Rectal smooth muscle tissue (tissue), 1 donor: ENCODE measurements at regions not wholly inside any gene's neighbourhood (a gene's known extent, or its start where the extent isn't known, plus 50 kb on each side); places are given as distances from the start of the nearest gene placed in this dataset.

Source experiments
- H3K27ac ChIP-seq: one replicate; pipeline ENCODE4 v1.7.0; 2013; ENCODE audit warnings: low read depth, low read length, inconsistent platforms
- H3K27me3 ChIP-seq: one replicate; pipeline ENCODE4 v1.7.0; 2013; ENCODE audit warnings: low read length; ENCODE audit not compliant: control insufficient read depth, insufficient read depth
- H3K36me3 ChIP-seq: one replicate; pipeline ENCODE4 v1.7.0; 2013; ENCODE audit warnings: low read length; ENCODE audit not compliant: control insufficient read depth, insufficient read depth
- H3K4me1 ChIP-seq: one replicate; pipeline ENCODE4 v1.7.0; 2013; ENCODE audit warnings: low read length; ENCODE audit not compliant: control insufficient read depth, insufficient read depth
- H3K4me3 ChIP-seq: one replicate; pipeline ENCODE4 v1.7.0; 2013; ENCODE audit warnings: low read length
- H3K9ac ChIP-seq: one replicate; pipeline ENCODE4 v1.7.0; 2013; ENCODE audit warnings: low read length

DNA sequence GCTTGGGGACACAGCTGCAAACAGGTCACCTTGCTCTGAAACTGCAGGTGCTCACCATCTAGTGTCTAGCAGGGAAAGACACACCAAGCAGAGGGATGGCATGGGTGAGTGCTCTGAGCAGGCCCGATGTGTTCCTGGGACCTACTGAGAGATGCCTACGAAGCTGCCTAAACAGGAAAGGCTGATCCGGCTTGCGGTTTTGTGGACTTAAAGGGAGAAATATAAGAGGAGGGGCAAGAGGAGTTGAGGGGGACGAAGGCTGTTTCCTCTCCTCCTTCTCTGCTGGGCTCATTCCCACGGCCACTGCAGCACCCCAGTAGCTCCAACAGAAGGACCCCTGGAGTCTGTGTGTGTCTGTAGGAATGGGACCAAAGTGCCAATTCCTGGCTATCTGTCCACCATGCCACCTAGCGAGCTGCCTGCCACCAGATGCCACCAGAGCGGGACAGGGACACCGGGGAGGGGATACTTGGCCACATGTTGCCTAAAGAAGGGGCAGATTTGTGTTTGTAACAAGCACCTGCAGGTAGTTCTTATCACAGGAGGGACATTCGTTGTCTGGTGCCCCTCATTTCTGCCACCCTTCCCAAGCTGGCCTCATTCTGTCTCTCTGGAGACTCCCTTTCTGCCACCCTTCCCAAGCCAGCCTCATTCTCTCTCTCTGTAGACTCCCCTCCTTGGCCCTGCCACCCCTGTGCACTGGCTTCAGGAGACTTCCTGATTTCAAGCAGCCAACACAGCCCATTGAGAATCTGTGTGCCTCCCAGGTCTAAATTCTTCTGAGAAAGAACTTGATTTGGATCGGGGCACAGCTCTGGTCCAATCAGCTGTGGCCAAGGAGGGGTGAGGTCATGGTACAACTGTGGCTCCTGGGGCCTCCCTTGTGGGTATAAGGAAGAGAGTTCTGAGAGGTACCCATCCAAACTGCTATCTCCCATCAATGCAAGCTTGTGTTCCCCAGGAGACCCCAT, 221.8 kb downstream of the ANKRD60 start:
- Histone ChIP-seq H3K4me1 (no peaks in the 10 kb centered on the region), H3K27me3 (no peaks in the 10 kb centered on the region), H3K9ac (no peak overlapping the region), H3K36me3 (no peaks in the 10 kb centered on the region), H3K4me3 (no peak overlapping the region), H3K27ac (no peak overlapping the region)

DNA sequence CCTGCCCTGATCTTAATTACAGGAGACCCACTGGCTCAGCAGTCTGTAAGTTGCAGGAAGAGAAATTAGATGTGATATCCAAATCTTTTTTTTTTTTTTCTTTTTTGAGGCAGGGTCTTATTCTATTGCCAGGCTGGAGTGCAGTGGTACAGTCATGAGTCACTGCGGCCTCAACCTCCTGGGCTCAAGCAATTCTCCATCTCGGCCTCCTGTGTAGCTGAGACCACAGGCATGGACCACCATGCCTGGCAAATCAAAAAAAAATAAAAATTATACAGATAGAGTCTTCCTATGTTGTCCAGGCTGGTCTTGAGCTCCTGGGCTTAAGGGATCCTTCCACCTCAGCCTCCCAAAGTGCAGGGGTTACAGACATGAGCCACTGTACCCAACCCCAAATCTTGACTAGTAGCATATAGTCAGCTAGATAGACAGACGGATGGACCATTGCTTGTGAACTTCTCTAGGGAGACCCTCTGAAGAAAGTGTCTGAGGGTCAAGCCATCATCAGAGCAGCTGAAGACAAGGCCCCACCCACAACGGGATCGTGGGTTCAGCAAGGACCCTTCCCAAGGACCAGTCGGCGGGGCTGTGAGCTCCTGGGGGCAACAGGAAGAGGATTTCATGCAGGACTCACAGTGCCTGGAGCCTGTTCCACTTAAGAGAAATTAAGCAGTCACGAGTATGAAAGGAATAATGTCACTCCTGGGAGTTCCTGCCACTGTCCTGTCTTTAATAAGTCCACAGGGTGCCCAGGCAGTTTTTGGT, 222.7 kb downstream of the ANKRD60 start:
- no peak overlapping the region for H3K9ac ChIP-seq

DNA sequence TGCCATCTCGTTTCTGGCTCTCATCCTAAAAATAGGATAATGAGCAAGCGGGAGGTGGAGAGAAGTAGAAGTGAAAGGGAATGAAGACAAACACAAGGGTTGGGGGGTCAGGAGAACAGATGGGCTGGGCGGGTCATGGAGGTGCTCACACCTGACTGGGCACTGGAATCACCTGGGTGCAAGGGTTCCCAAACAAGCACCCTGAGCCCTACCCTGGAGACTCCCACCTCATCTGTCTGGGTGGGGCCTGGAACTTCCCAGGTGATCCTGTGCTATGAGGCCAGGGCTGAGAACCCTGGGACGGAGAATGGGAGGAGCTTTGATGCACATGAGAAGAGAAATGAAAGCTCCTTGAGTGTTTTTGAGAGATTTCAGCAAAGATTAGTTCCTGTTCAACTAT, 223.6 kb downstream of the ANKRD60 start:
- Histone ChIP-seq H3K4me1 (no peaks in the 10 kb centered on the region), H3K27ac (no peak overlapping the region), H3K36me3 (no peaks in the 10 kb centered on the region), H3K27me3 (no peaks in the 10 kb centered on the region), H3K9ac (no peak overlapping the region), H3K4me3 (no peak overlapping the region)

More for the DNA sequence above, 222.7 kb downstream of the ANKRD60 start:
- Histone ChIP-seq H3K4me3 (no peak overlapping the region), H3K27me3 (no peaks in the 10 kb centered on the region), H3K27ac (no peak overlapping the region), H3K36me3 (no peaks in the 10 kb centered on the region), H3K4me1 (no peaks in the 10 kb centered on the region)

DNA sequence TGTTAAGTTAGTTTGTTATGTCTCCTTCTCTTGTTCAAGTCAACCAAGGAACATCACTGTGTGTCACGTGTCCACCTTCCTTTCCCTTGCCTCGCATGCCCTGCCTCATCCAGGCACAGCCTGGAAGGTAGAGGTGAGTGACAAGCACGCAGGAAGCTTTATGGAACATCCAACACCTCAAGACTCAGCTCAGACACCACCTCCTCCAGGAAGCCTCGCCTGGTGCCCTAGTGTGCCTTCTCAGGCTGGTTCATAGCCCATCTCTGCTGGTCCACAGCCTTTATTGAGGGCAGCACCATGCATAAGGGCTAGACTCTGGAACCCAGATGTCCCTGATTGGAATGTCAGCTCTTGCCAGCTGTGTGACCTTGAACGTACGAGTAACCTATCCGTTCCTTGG, 224.3 kb downstream of the ANKRD60 start:
- no peak overlapping the region for H3K27ac ChIP-seq
- H3K27me3 ChIP-seq = no peaks in the 10 kb centered on the region
- no peaks in the 10 kb centered on the region for H3K36me3 ChIP-seq
- H3K4me1 ChIP-seq = no peaks in the 10 kb centered on the region
- no peak overlapping the region for H3K4me3 ChIP-seq
- no peak overlapping the region for H3K9ac ChIP-seq

DNA sequence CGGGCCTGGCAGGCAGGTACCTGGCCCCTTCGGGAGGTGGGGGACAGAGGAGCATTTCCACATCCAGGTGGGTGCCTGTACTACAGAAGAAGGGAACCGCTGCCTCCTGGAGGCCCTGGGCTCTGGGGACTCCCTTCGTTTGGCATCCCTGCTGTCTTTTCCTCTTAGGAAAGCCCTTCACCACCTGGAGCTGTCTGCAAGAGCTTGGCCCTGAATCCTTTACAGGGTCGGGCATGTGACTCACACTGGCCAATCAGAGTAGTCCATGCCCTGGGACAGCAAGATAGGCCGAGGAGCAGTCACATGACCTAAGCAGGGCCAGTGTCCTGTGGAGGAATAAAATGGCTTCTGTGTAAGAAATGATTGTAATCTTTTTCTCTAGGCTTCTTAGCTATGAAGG, 224.9 kb downstream of the ANKRD60 start:
- Histone ChIP-seq H3K27me3 (no peaks in the 10 kb centered on the region), H3K4me1 (no peaks in the 10 kb centered on the region), H3K4me3 (no peak overlapping the region), H3K36me3 (no peaks in the 10 kb centered on the region), H3K27ac (no peak overlapping the region), H3K9ac (no peak overlapping the region)

DNA sequence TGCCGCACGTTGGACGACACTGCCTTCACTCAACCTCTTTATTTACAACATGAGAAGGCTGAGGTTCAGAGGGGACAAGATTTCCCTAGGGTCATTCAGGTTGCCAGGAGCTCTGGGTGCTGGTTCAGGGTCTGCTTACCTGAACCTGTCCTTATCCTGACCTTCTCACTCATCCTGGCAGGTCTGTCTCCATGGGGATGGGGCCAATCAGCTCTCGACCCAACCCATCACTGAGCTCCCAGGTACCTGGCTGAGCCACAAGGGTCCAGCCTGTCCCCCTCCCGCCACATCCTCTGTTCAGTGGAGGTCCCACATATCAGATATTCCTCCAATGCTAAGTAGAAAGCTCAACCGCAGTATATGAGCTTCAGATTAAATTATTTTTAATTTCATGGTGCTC, 225.6 kb downstream of the ANKRD60 start:
- no peaks in the 10 kb centered on the region for H3K27me3 ChIP-seq
- H3K36me3 ChIP-seq = no peaks in the 10 kb centered on the region
- H3K4me1 ChIP-seq = no peaks in the 10 kb centered on the region
- no peak overlapping the region for H3K9ac ChIP-seq
- H3K27ac ChIP-seq = no peak overlapping the region
- no peak overlapping the region for H3K4me3 ChIP-seq

DNA sequence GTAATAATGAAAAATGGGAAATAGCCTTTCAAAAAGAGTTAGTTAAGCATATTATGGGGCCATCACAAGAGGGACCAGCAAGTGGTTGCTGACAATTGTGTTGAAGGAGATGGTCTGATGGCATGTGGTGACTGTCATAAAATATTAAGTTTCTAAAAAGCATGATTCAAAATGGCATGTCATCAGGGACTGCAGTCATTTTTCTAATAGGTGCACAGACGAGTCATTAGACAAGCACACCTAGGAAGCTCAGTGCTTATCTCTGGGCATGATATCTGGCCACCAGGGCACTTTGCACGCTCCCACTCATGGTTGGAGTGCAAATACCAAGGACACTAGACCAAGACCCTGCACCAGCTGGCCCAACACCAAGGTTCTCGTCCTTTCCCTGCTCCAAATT, 226.5 kb downstream of the ANKRD60 start:
- Histone ChIP-seq H3K27ac (no peak overlapping the region), H3K27me3 (no peaks in the 10 kb centered on the region), H3K4me1 (no peaks in the 10 kb centered on the region), H3K4me3 (no peak overlapping the region), H3K9ac (no peak overlapping the region), H3K36me3 (no peaks in the 10 kb centered on the region)

DNA sequence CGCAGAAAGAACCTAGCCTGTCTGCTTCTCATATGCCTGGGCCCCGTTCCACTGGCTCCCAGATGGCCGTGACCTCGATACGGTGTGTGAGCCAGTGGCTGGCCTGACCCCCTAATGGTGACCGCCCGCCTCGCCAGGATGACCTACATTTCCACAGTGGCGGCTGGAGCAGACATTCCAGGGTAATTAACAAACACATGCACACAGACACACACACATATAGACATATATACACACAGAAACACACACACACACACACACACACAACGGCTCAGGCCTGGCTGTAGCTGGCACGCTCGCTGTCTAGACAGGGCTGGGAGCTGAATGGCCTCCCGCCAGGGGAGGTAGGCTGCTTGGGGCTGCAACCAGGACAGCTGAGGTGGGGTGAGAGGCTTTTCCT, 227.1 kb downstream of the ANKRD60 start:
- H3K4me3 ChIP-seq = no peak overlapping the region
- H3K36me3 ChIP-seq = no peaks in the 10 kb centered on the region
- no peak overlapping the region for H3K9ac ChIP-seq
- no peaks in the 10 kb centered on the region for H3K4me1 ChIP-seq
- no peaks in the 10 kb centered on the region for H3K27me3 ChIP-seq
- no peak overlapping the region for H3K27ac ChIP-seq

DNA sequence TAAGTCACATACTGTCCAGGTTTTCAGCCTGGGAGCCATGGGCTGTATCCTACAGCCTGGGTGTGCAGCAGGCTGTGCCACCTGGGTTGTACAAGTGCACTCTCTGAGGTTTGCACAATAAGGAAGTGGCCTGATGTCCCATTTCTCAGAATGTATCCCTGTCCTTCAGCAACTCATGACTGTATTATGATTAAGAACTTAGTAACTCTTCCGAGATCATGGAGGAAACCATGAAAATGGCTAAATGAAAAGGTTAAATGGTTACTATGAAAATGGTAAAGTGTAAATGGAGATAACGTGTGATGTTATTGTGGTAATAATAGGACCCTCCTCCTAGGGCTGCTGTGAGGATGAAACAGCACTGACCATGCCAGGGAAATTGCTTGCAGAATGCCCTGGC, 227.6 kb downstream of the ANKRD60 start:
- H3K27ac ChIP-seq = no peak overlapping the region
- H3K9ac ChIP-seq = no peak overlapping the region
- no peak overlapping the region for H3K4me3 ChIP-seq
- H3K36me3 ChIP-seq = no peaks in the 10 kb centered on the region
- no peaks in the 10 kb centered on the region for H3K27me3 ChIP-seq
- no peaks in the 10 kb centered on the region for H3K4me1 ChIP-seq

DNA sequence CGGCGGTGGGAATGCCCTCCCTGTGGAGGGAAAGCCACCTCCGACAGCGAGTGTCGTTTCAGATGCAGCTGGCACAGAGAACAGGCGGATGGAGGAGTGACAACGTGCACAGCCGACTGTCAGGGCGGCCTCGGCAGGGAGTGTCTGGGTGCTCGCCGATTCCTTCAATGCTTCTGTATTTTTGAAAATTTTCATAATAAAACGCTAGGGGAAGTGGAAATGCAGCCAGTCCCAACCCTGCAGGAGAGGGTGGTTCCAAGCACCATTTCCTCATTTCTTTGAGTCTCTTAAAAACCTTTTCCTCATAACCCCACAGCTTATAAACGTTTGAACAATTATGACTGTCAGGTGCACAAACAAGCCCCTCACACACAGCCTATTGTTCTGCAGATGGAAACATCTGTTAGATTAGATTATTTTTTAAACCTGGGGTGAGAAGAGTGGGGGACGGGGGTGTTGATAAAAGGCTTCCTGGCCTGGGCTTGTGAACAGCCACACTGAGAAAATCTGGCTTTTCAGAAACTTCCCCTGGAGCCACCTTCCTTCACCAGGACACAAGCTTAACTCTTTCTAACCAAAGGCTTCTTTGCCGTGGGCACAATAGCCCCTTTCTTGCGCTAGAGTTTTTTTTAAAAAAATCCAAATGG, 228.9 kb downstream of the ANKRD60 start:
- H3K27me3 ChIP-seq = no peaks in the 10 kb centered on the region
- H3K36me3 ChIP-seq = no peaks in the 10 kb centered on the region
- no peak overlapping the region for H3K27ac ChIP-seq
- H3K9ac ChIP-seq = no peak overlapping the region
- H3K4me1 ChIP-seq = no peaks in the 10 kb centered on the region
- peak overlapping the region; percentile 17 for H3K4me3 ChIP-seq

DNA sequence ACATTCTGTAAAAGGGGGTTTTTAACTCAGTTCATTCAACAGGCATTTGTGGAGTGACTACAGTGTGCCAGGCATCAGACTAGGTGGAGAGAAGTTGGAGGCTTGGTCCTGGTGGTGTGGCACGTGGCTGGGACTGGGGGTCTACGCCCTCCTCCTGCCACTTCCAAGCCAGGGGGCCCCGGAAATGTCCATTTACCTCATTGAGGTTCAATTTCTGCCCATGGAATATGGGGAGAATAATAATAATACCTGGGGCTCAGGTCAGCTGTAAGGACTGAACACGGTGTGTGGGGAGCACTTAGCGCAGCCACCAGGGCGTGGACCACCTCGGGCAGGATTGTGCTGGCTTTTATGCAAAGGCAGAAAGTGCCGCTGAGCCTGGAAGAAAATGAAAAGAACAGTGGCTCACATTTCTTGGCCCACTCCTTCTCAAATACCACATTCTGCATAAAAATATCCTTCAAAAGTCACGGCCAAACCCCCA, 229.4 kb downstream of the ANKRD60 start:
- Histone ChIP-seq H3K4me3 (peak overlapping the region; percentile 17), H3K36me3 (no peaks in the 10 kb centered on the region), H3K9ac (no peak overlapping the region), H3K27me3 (no peaks in the 10 kb centered on the region), H3K4me1 (no peaks in the 10 kb centered on the region), H3K27ac (no peak overlapping the region)

DNA sequence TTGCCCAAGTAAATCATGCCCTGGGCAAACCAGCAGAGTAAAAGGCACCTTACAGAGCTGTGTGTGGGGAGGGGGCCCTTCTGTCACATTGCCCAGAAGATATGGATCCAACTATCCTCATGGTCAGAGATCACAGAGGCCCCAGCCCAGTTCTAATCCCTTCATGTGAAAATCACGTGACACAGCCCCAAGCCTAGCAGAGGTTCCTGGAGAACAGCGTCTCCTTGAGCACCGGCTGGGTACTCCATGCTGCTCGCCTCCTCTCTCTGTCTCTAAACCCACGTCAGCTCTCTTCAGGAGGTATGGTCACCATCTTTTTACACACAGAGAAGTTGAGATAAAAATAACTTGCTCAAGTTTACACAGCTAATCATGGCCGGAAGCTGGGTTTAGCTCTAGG, 230.2 kb downstream of the ANKRD60 start:
- H3K9ac ChIP-seq = no peak overlapping the region
- H3K27me3 ChIP-seq = no peaks in the 10 kb centered on the region
- no peak overlapping the region for H3K27ac ChIP-seq
- no peaks in the 10 kb centered on the region for H3K36me3 ChIP-seq
- H3K4me3 ChIP-seq = no peak overlapping the region
- H3K4me1 ChIP-seq = no peaks in the 10 kb centered on the region
